ENCODE measurements at regions not wholly inside any gene's neighbourhood (a gene's known extent, or its start where the extent isn't known, plus 50 kb on each side); places are given as distances from the start of the nearest gene placed in this dataset.

GRCh38 chr3:144777906-144778305, 806.3 kb downstream of the DIPK2A start:
- H3K36me3 ChIP-seq = no peaks in the 10 kb centered on the region
- no peak overlapping the region for H3K9ac ChIP-seq (ENCODE audit: low read depth in 2 of 2, low read length in 2 of 2)
- DNase-seq = no peak
- no peaks in the 10 kb centered on the region for H3K4me1 ChIP-seq
- no peaks in the 10 kb centered on the region for H3K27me3 ChIP-seq
- H3K27ac ChIP-seq = no peak overlapping the region
- H3K4me3 ChIP-seq = no peak overlapping the region
- no peak for TF ChIP-seq CTCF (IDR thresholded peaks at IDR 0.05)
- intact Hi-C loops (cut with DNase I) = no loop called here
- H3K9me3 ChIP-seq = no peaks in the 10 kb centered on the region

- TF ChIP-seq CTCF (IDR thresholded peaks at IDR 0.05) = no peak
- Histone ChIP-seq H3K9ac (ENCODE audit: low read depth in 2 of 2, low read length in 2 of 2) (no peak overlapping the region), H3K27me3 (no peaks in the 10 kb centered on the region), H3K27ac (no peak overlapping the region), H3K4me3 (no peak overlapping the region), H3K9me3 (no peaks in the 10 kb centered on the region), H3K4me1 (no peaks in the 10 kb centered on the region), H3K36me3 (no peaks in the 10 kb centered on the region)
- no peak for DNase-seq
- intact Hi-C loops (cut with DNase I) = no loop called here
These were observed 819.4 kb downstream of the DIPK2A start for GRCh38 chr3:144791034-144791433.

GRCh38 chr3:144801890-144802289, 830.3 kb downstream of the DIPK2A start:
- H3K9ac ChIP-seq (ENCODE audit: low read depth in 2 of 2, low read length in 2 of 2) = no peak overlapping the region
- DNase-seq = no peak
- no peaks in the 10 kb centered on the region for H3K4me1 ChIP-seq
- no peak for TF ChIP-seq CTCF (IDR thresholded peaks at IDR 0.05)
- H3K36me3 ChIP-seq = no peaks in the 10 kb centered on the region
- no peak overlapping the region for H3K27ac ChIP-seq
- no peaks in the 10 kb centered on the region for H3K27me3 ChIP-seq
- no peaks in the 10 kb centered on the region for H3K9me3 ChIP-seq
- no peak overlapping the region for H3K4me3 ChIP-seq
- intact Hi-C loops (cut with DNase I) = no loop called here

- no peaks in the 10 kb centered on the region for H3K27me3 ChIP-seq
- H3K9me3 ChIP-seq = no peaks in the 10 kb centered on the region
- intact Hi-C loops (cut with DNase I) = no loop called here
- no peak overlapping the region for H3K4me3 ChIP-seq
- H3K27ac ChIP-seq = no peak overlapping the region
- no peaks in the 10 kb centered on the region for H3K36me3 ChIP-seq
- no peak for TF ChIP-seq CTCF (IDR thresholded peaks at IDR 0.05)
- no peak overlapping the region for H3K9ac ChIP-seq (ENCODE audit: low read depth in 2 of 2, low read length in 2 of 2)
- DNase-seq = no peak
- no peaks in the 10 kb centered on the region for H3K4me1 ChIP-seq
These were observed 837.8 kb downstream of the DIPK2A start for GRCh38 chr3:144809380-144809779.

GRCh38 chr3:144810160-144810559, 838.5 kb downstream of the DIPK2A start:
- H3K27me3 ChIP-seq = no peaks in the 10 kb centered on the region
- DNase-seq = no peak
- no peaks in the 10 kb centered on the region for H3K4me1 ChIP-seq
- no peak overlapping the region for H3K9ac ChIP-seq (ENCODE audit: low read depth in 2 of 2, low read length in 2 of 2)
- H3K9me3 ChIP-seq = no peaks in the 10 kb centered on the region
- no peak for TF ChIP-seq CTCF (IDR thresholded peaks at IDR 0.05)
- intact Hi-C loops (cut with DNase I) = no loop called here
- H3K4me3 ChIP-seq = no peak overlapping the region
- no peak overlapping the region for H3K27ac ChIP-seq
- H3K36me3 ChIP-seq = no peaks in the 10 kb centered on the region

GRCh38 chr3:144815655-144816054, 844.0 kb downstream of the DIPK2A start:
- intact Hi-C loops (cut with DNase I) = no loop called here

More at GRCh38 chr3:144815655-144816054, 844.0 kb downstream of the DIPK2A start:
- Histone ChIP-seq H3K27ac (no peak overlapping the region), H3K9me3 (no peaks in the 10 kb centered on the region), H3K36me3 (no peaks in the 10 kb centered on the region), H3K9ac (ENCODE audit: low read depth in 2 of 2, low read length in 2 of 2) (no peak overlapping the region), H3K27me3 (no peaks in the 10 kb centered on the region), H3K4me1 (no peaks in the 10 kb centered on the region), H3K4me3 (no peak overlapping the region)
- no peak for DNase-seq
- TF ChIP-seq CTCF (IDR thresholded peaks at IDR 0.05) = no peak

All from colonic mucosa (tissue), 4 donors.